ENCODE measurements at regions not wholly inside any gene's neighbourhood (a gene's known extent, or its start where the extent isn't known, plus 50 kb on each side); places are given as distances from the start of the nearest gene placed in this dataset.

GRCh38 chr10:129394518-129395328 is 72.3 kb upstream of the MGMT start:
- no peak for TF ChIP-seq POLR2A (IDR thresholded peaks at IDR 0.05; ENCODE audit: low read length)
- no peak for TF ChIP-seq GATA1 (IDR thresholded peaks at IDR 0.05; ENCODE audit: low read depth, low read length)

Data from erythroblast (primary cell).